ENCODE measurements at regions not wholly inside any gene's neighbourhood (a gene's known extent, or its start where the extent isn't known, plus 50 kb on each side); places are given as distances from the start of the nearest gene placed in this dataset.

GRCh38 chr21:35775778-35776544 lies 284.4 kb downstream of the SETD4 start:
- H3K27ac ChIP-seq (ENCODE audit: low read length) = no peak overlapping the region
- intact Hi-C loops (cut with micrococcal nuclease) = loop anchor here (10.0 kb wide), 1 partner anchor 59 kb away; no protein-coding TSS in a partner anchor
- H3K9me3 Mint-ChIP-seq = no peaks in the 10 kb centered on the region
- 87% methylated on average over 7 of the region's 7 CpGs for WGBS (ENCODE audit: insufficient coverage)
- H3K27me3 ChIP-seq (ENCODE audit: control insufficient read depth, insufficient read depth, low read length) = no peaks in the 10 kb centered on the region
- no peaks in the 10 kb centered on the region for H3K4me1 ChIP-seq (ENCODE audit: control insufficient read depth, insufficient read depth, low read length)
- H3K27me3 Mint-ChIP-seq (ENCODE audit: low read depth in 2 of 2) = peaks cover 15 to 30% of the 10 kb centered on the region in 2 donors
- H3K4me1 Mint-ChIP-seq = no peaks in the 10 kb centered on the region
- H3K36me3 Mint-ChIP-seq = no peaks in the 10 kb centered on the region
- no peaks in the 10 kb centered on the region for H3K36me3 ChIP-seq (ENCODE audit: control insufficient read depth, insufficient read depth, low read length)
- no peak for DNase-seq
- TF ChIP-seq CTCF (IDR thresholded peaks at IDR 0.05) = no peak
- H3K4me3 Mint-ChIP-seq = no peak overlapping the region
- H3K9me3 ChIP-seq (ENCODE audit: control insufficient read depth, insufficient read depth, low read length) = no peaks in the 10 kb centered on the region
- ATAC-seq = no peak
- H3K27ac Mint-ChIP-seq = no peak overlapping the region
- no peak overlapping the region for H3K4me3 ChIP-seq (ENCODE audit: low read length)

GRCh38 chr21:35770101-35770945 lies 290.0 kb downstream of the SETD4 start:
- 86% methylated on average over 4 of the region's 4 CpGs for WGBS (ENCODE audit: insufficient coverage)
- TF ChIP-seq CTCF (IDR thresholded peaks at IDR 0.05) = no peak
- no peaks in the 10 kb centered on the region for H3K4me1 Mint-ChIP-seq
- H3K9me3 Mint-ChIP-seq = no peaks in the 10 kb centered on the region
- Histone ChIP-seq H3K36me3 (ENCODE audit: control insufficient read depth, insufficient read depth, low read length) (no peaks in the 10 kb centered on the region), H3K27me3 (ENCODE audit: control insufficient read depth, insufficient read depth, low read length) (no peaks in the 10 kb centered on the region), H3K27ac (ENCODE audit: low read length) (no peak overlapping the region), H3K9me3 (ENCODE audit: control insufficient read depth, insufficient read depth, low read length) (no peaks in the 10 kb centered on the region), H3K4me1 (ENCODE audit: control insufficient read depth, insufficient read depth, low read length) (no peaks in the 10 kb centered on the region), H3K4me3 (ENCODE audit: low read length) (no peak overlapping the region)
- no peak for ATAC-seq
- no peak for DNase-seq
- H3K36me3 Mint-ChIP-seq = no peaks in the 10 kb centered on the region
- intact Hi-C loops (cut with micrococcal nuclease) = loop anchor here (10.0 kb wide), 1 partner anchor 64 kb away; no protein-coding TSS in a partner anchor
- no peak overlapping the region for H3K4me3 Mint-ChIP-seq
- H3K27me3 Mint-ChIP-seq (ENCODE audit: low read depth in 2 of 2) = peaks cover 5 to 32% of the 10 kb centered on the region in 2 donors
- no peak overlapping the region for H3K27ac Mint-ChIP-seq

GRCh38 chr21:35768187-35768586 lies 292.1 kb downstream of the SETD4 start:
- H3K36me3 Mint-ChIP-seq = no peaks in the 10 kb centered on the region
- WGBS (ENCODE audit: insufficient coverage) = 90% methylated on average over 2 of the region's 2 CpGs

More at GRCh38 chr21:35768187-35768586, 292.1 kb downstream of the SETD4 start:
- no peaks in the 10 kb centered on the region for H3K27me3 ChIP-seq (ENCODE audit: control insufficient read depth, insufficient read depth, low read length)
- H3K27ac ChIP-seq (ENCODE audit: low read length) = no peak overlapping the region
- Mint-ChIP-seq H3K27me3 (ENCODE audit: low read depth in 2 of 2) (peaks cover 9 to 39% of the 10 kb centered on the region in 2 donors), H3K27ac (no peak overlapping the region), H3K4me1 (no peaks in the 10 kb centered on the region), H3K4me3 (no peak overlapping the region), H3K9me3 (no peaks in the 10 kb centered on the region)
- ATAC-seq (no peak), DNase-seq (no peak)
- TF ChIP-seq CTCF (IDR thresholded peaks at IDR 0.05) = no peak
- H3K36me3 ChIP-seq (ENCODE audit: control insufficient read depth, insufficient read depth, low read length) = no peaks in the 10 kb centered on the region
- intact Hi-C loops (cut with micrococcal nuclease) = no loop called here
- H3K4me1 ChIP-seq (ENCODE audit: control insufficient read depth, insufficient read depth, low read length) = no peaks in the 10 kb centered on the region
- no peak overlapping the region for H3K4me3 ChIP-seq (ENCODE audit: low read length)
- no peaks in the 10 kb centered on the region for H3K9me3 ChIP-seq (ENCODE audit: control insufficient read depth, insufficient read depth, low read length)

Data from natural killer cell (primary cell).